Left ventricle myocardium inferior (tissue), 1 donor: ENCODE measurements at regions not wholly inside any gene's neighbourhood (a gene's known extent, or its start where the extent isn't known, plus 50 kb on each side); places are given as distances from the start of the nearest gene placed in this dataset.

ENCODE experiments used
- DNase-seq: peaks from one replicate; pipeline ENCODE4 v3.0.0-alpha.2; 2020
- H3K27ac ChIP-seq: fragments of 200-600 bp; replicated peaks from 2 replicates; pipeline ENCODE4 v1.8.0; 2021
- H3K27me3 ChIP-seq: fragments of 200-600 bp; 2 replicates; pipeline ENCODE4 v1.8.0; 2021; ENCODE audit warnings: low read depth
- H3K36me3 ChIP-seq: fragments of 200-600 bp; 2 replicates; pipeline ENCODE4 v1.8.0; 2021
- H3K4me1 ChIP-seq: fragments of 200-600 bp; 2 replicates; pipeline ENCODE4 v1.8.0; 2021
- H3K4me3 ChIP-seq: fragments of 200-600 bp; 2 replicates; pipeline ENCODE4 v1.8.0; 2021; ENCODE audit warnings: mild to moderate bottlenecking, moderate library complexity
- H3K9me3 ChIP-seq: fragments of 200-600 bp; replicated peaks from 2 replicates; pipeline ENCODE4 v1.8.0; 2021
- intact Hi-C: fragments of 100-400 bp; cut with micrococcal nuclease; formaldehyde crosslinking; loops from one replicate; pipeline ENCODE4 v1.11.0; 2022
- TF ChIP-seq, protein P1 (sequence below): fragments of 200-600 bp; IDR thresholded peaks from 2 replicates; pipeline ENCODE4 v1.8.0; 2021; ENCODE audit warnings: antibody characterized with exemption, mild to moderate bottlenecking, borderline replicate concordance
- donor health status: DM: no; HTN: yes; CAD: no; lungs with severe emphysema.

GRCh38 chr4:64771149-64771548 is 361.9 kb upstream of the TECRL start:
- TF ChIP-seq, protein P1, sequence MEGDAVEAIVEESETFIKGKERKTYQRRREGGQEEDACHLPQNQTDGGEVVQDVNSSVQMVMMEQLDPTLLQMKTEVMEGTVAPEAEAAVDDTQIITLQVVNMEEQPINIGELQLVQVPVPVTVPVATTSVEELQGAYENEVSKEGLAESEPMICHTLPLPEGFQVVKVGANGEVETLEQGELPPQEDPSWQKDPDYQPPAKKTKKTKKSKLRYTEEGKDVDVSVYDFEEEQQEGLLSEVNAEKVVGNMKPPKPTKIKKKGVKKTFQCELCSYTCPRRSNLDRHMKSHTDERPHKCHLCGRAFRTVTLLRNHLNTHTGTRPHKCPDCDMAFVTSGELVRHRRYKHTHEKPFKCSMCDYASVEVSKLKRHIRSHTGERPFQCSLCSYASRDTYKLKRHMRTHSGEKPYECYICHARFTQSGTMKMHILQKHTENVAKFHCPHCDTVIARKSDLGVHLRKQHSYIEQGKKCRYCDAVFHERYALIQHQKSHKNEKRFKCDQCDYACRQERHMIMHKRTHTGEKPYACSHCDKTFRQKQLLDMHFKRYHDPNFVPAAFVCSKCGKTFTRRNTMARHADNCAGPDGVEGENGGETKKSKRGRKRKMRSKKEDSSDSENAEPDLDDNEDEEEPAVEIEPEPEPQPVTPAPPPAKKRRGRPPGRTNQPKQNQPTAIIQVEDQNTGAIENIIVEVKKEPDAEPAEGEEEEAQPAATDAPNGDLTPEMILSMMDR = no peak
- Histone ChIP-seq H3K4me3 (no peak overlapping the region), H3K4me1 (no peaks in the 10 kb centered on the region), H3K27ac (no peak overlapping the region), H3K36me3 (no peaks in the 10 kb centered on the region), H3K9me3 (no peaks in the 10 kb centered on the region), H3K27me3 (no peaks in the 10 kb centered on the region)
- intact Hi-C loops = no loop called here
- no peak for DNase-seq

GRCh38 chr4:64767547-64767946 is 358.3 kb upstream of the TECRL start:
- DNase-seq = no peak
- Histone ChIP-seq H3K4me3 (no peak overlapping the region), H3K27me3 (no peaks in the 10 kb centered on the region), H3K27ac (no peak overlapping the region), H3K4me1 (no peaks in the 10 kb centered on the region), H3K36me3 (no peaks in the 10 kb centered on the region), H3K9me3 (no peaks in the 10 kb centered on the region)
- intact Hi-C loops = no loop called here
- TF ChIP-seq, protein P1 = no peak

- Histone ChIP-seq H3K36me3 (no peaks in the 10 kb centered on the region), H3K9me3 (no peaks in the 10 kb centered on the region), H3K4me1 (no peaks in the 10 kb centered on the region), H3K4me3 (no peak overlapping the region), H3K27ac (no peak overlapping the region), H3K27me3 (no peaks in the 10 kb centered on the region)
- intact Hi-C loops = no loop called here
- DNase-seq = no peak
- TF ChIP-seq, protein P1 = no peak
Measured at GRCh38 chr4:64766565-64766964, 357.3 kb upstream of the TECRL start.

DNA sequence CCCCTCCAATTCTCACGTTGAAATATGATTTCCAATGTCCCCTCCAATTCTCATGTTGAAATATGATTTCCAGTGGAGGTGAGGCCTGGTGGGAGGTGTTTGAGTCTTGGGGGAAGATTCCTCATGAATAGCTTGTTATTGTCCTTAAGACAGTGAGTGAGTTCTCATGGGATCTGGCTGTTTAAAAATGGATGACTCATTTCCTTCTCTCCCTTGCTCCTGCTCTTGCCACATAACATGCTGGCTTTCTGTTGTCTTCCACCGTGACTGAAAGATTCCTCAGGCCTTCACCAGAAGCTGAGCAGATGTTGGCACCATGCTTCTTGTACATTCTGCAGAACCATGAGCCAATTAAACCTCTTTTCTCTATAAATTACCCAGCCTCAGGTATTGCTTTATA is 346.8 kb upstream of the TECRL start:
- no peaks in the 10 kb centered on the region for H3K27me3 ChIP-seq
- DNase-seq = no peak
- intact Hi-C loops = no loop called here
- no peaks in the 10 kb centered on the region for H3K4me1 ChIP-seq
- H3K36me3 ChIP-seq = no peaks in the 10 kb centered on the region
- H3K9me3 ChIP-seq = peaks cover 39% of the 10 kb centered on the region
- TF ChIP-seq, protein P1 = no peak
- H3K4me3 ChIP-seq = no peak overlapping the region
- H3K27ac ChIP-seq = no peak overlapping the region

DNA sequence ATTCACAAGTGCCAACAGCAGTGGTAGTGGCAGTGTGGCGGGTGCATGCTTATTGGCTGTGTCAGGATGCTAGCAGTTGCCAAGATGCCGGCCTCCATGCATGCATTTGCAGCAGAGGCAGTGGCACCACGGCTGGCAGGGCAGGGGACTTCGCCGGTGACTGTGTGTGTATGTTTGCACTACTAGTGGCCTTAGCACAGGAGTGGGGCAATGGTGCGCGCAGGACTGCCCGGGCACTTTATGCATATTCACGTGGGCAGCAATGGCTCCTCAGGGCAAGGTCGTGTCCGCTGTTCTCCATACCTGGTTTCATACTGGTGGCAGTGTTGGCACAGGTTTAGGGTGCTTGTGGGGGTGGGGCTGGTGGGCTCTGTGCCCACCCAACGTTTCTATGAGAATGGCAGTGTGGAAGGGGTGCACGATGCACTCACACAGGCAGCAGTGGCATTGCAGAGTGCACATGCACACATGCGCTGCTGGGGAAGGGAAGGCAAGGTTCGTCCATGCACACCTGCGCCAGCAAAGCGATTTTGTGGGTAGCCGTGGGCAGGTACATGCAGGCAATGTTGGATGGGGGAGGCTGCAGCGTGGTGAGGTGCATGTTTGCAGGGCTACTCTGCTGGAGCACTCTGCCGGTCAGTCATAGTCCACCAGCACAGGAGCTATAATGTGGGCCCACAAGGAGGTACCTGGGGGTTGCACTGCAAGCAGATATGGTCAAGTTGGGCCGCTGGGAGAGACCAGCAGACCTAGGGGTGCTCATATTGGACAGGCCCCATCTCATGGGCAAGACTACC is 338.9 kb upstream of the TECRL start:
- Histone ChIP-seq H3K9me3 (peaks cover 23% of the 10 kb centered on the region), H3K27ac (no peak overlapping the region), H3K4me1 (no peaks in the 10 kb centered on the region), H3K27me3 (no peaks in the 10 kb centered on the region), H3K4me3 (no peak overlapping the region), H3K36me3 (no peaks in the 10 kb centered on the region)
- TF ChIP-seq, protein P1 = no peak
- intact Hi-C loops = no loop called here
- no peak for DNase-seq
